ENCODE measurements at regions not wholly inside any gene's neighbourhood (a gene's known extent, or its start where the extent isn't known, plus 50 kb on each side); places are given as distances from the start of the nearest gene placed in this dataset.

DNA sequence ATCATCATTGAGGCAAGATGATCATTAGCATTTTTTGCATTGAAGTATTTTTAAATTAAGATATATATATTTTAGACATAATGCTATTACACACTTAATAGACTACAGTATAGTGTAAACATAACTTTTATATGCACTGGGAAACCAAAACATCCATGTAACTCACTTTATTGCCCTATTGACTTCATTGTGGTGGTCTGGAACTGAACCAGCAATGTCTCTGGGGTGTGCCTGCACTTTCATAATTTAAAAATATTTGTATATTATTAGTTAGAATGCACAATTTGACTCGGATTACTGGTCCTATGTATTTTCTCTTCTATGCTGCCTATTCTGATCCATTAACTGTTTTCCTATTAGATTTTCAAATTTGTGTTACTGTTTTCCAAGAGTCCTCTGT is 109.1 kb upstream of the SPATA12 start:
- TF ChIP-seq POLR2A (IDR thresholded peaks at IDR 0.05; ENCODE audit: low read length) (no peak), MAFK (IDR thresholded peaks at IDR 0.05; ENCODE audit: partially characterized antibody) (no peak), EP300 (IDR thresholded peaks at IDR 0.05) (no peak), BHLHE40 (IDR thresholded peaks at IDR 0.05; ENCODE audit: low read depth, low read length) (no peak), SREBF2 (IDR thresholded peaks at IDR 0.05) (no peak)
- TF ChIP-seq, protein P1, sequence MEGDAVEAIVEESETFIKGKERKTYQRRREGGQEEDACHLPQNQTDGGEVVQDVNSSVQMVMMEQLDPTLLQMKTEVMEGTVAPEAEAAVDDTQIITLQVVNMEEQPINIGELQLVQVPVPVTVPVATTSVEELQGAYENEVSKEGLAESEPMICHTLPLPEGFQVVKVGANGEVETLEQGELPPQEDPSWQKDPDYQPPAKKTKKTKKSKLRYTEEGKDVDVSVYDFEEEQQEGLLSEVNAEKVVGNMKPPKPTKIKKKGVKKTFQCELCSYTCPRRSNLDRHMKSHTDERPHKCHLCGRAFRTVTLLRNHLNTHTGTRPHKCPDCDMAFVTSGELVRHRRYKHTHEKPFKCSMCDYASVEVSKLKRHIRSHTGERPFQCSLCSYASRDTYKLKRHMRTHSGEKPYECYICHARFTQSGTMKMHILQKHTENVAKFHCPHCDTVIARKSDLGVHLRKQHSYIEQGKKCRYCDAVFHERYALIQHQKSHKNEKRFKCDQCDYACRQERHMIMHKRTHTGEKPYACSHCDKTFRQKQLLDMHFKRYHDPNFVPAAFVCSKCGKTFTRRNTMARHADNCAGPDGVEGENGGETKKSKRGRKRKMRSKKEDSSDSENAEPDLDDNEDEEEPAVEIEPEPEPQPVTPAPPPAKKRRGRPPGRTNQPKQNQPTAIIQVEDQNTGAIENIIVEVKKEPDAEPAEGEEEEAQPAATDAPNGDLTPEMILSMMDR (IDR thresholded peaks at IDR 0.05), result no peak
- TF ChIP-seq, protein P2, sequence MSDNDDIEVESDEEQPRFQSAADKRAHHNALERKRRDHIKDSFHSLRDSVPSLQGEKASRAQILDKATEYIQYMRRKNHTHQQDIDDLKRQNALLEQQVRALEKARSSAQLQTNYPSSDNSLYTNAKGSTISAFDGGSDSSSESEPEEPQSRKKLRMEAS (IDR thresholded peaks at IDR 0.05), result no peak
- TF ChIP-seq, protein P3, sequence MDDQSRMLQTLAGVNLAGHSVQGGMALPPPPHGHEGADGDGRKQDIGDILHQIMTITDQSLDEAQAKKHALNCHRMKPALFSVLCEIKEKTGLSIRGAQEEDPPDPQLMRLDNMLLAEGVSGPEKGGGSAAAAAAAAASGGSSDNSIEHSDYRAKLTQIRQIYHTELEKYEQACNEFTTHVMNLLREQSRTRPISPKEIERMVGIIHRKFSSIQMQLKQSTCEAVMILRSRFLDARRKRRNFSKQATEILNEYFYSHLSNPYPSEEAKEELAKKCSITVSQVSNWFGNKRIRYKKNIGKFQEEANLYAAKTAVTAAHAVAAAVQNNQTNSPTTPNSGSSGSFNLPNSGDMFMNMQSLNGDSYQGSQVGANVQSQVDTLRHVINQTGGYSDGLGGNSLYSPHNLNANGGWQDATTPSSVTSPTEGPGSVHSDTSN (IDR thresholded peaks at IDR 0.05), result no peak
- TF ChIP-seq, protein P4, sequence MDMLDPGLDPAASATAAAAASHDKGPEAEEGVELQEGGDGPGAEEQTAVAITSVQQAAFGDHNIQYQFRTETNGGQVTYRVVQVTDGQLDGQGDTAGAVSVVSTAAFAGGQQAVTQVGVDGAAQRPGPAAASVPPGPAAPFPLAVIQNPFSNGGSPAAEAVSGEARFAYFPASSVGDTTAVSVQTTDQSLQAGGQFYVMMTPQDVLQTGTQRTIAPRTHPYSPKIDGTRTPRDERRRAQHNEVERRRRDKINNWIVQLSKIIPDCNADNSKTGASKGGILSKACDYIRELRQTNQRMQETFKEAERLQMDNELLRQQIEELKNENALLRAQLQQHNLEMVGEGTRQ (IDR thresholded peaks at IDR 0.05), result no peak
- TF ChIP-seq, protein P5, sequence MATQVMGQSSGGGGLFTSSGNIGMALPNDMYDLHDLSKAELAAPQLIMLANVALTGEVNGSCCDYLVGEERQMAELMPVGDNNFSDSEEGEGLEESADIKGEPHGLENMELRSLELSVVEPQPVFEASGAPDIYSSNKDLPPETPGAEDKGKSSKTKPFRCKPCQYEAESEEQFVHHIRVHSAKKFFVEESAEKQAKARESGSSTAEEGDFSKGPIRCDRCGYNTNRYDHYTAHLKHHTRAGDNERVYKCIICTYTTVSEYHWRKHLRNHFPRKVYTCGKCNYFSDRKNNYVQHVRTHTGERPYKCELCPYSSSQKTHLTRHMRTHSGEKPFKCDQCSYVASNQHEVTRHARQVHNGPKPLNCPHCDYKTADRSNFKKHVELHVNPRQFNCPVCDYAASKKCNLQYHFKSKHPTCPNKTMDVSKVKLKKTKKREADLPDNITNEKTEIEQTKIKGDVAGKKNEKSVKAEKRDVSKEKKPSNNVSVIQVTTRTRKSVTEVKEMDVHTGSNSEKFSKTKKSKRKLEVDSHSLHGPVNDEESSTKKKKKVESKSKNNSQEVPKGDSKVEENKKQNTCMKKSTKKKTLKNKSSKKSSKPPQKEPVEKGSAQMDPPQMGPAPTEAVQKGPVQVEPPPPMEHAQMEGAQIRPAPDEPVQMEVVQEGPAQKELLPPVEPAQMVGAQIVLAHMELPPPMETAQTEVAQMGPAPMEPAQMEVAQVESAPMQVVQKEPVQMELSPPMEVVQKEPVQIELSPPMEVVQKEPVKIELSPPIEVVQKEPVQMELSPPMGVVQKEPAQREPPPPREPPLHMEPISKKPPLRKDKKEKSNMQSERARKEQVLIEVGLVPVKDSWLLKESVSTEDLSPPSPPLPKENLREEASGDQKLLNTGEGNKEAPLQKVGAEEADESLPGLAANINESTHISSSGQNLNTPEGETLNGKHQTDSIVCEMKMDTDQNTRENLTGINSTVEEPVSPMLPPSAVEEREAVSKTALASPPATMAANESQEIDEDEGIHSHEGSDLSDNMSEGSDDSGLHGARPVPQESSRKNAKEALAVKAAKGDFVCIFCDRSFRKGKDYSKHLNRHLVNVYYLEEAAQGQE (IDR thresholded peaks at IDR 0.05), result no peak
- TF ChIP-seq, protein P6, sequence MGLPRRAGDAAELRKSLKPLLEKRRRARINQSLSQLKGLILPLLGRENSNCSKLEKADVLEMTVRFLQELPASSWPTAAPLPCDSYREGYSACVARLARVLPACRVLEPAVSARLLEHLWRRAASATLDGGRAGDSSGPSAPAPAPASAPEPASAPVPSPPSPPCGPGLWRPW (IDR thresholded peaks at IDR 0.05), result no peak
